ENCODE measurements at regions not wholly inside any gene's neighbourhood (a gene's known extent, or its start where the extent isn't known, plus 50 kb on each side); places are given as distances from the start of the nearest gene placed in this dataset.

GRCh38 chr10:131706476-131706875 is 194.3 kb upstream of the PPP2R2D start:
- no peak for ATAC-seq
- Mint-ChIP-seq H3K27me3 (peaks cover 6% of the 10 kb centered on the region), H3K4me1 (ENCODE audit: low read depth) (no peaks in the 10 kb centered on the region), H3K4me3 (no peak overlapping the region), H3K9me3 (peaks cover 9% of the 10 kb centered on the region), H3K36me3 (ENCODE audit: low read depth) (peaks cover 1% of the 10 kb centered on the region), H3K27ac (no peak overlapping the region)
- TF ChIP-seq CTCF (IDR thresholded peaks at IDR 0.05): no peak
- POLR2A ChIA-PET: no interaction called here
- intact Hi-C loops (cut with micrococcal nuclease): no loop called here
- DNase-seq: no peak
- CTCF ChIA-PET: no interaction called here

- no peaks in the 10 kb centered on the region for H3K4me1 Mint-ChIP-seq (ENCODE audit: low read depth)
- intact Hi-C loops (cut with micrococcal nuclease): no loop called here
- H3K36me3 Mint-ChIP-seq (ENCODE audit: low read depth): peaks cover 1% of the 10 kb centered on the region
- H3K4me3 Mint-ChIP-seq: no peak overlapping the region
- ChIA-PET POLR2A (no interaction called here), CTCF (no interaction called here)
- H3K9me3 Mint-ChIP-seq: peaks cover 9% of the 10 kb centered on the region
- ATAC-seq: no peak
- no peak overlapping the region for H3K27ac Mint-ChIP-seq
- peaks cover 6% of the 10 kb centered on the region for H3K27me3 Mint-ChIP-seq
- no peak for DNase-seq
- no peak for TF ChIP-seq CTCF (IDR thresholded peaks at IDR 0.05)
Measured at GRCh38 chr10:131706952-131707351, 193.9 kb upstream of the PPP2R2D start.

DNA sequence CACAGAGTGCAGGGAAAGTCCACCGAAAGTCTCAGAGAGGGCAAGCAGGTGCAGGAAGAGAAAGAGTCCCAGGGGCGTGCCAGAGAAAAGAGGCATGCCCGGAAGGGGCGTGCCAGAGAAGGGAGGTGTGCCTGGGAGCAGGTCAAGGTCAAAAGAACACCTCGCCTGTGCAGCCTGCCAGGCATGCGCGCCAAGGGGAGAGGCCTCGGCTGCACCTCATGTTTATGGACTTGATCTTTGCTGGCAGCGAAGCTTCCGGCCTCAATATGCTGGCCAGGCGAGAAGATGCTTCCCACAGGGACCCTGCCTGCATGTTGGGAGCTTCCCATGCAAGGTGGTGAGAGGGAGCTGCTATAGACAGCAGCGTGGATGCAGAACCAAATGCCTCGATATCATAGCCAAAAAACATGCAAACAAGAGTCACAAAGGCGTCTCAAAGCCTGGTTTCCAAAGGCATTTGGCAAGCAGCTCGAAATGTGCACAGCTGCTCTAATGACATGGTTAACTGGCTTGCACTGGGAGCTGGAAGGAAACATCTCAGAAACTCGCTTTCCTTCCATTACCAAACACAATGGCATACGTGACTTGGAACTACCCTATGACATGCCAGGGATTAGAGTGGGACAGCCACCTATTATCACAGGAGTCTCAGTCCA is 192.5 kb upstream of the PPP2R2D start:
- Mint-ChIP-seq H3K4me3 (no peak overlapping the region), H3K9me3 (peaks cover 9% of the 10 kb centered on the region), H3K27ac (no peak overlapping the region), H3K27me3 (peaks cover 6% of the 10 kb centered on the region), H3K4me1 (ENCODE audit: low read depth) (no peaks in the 10 kb centered on the region), H3K36me3 (ENCODE audit: low read depth) (peaks cover 1% of the 10 kb centered on the region)
- no peak for DNase-seq
- TF ChIP-seq CTCF (IDR thresholded peaks at IDR 0.05): no peak
- POLR2A ChIA-PET: no interaction called here
- intact Hi-C loops (cut with micrococcal nuclease): no loop called here
- no peak for ATAC-seq
- CTCF ChIA-PET: no interaction called here

DNA sequence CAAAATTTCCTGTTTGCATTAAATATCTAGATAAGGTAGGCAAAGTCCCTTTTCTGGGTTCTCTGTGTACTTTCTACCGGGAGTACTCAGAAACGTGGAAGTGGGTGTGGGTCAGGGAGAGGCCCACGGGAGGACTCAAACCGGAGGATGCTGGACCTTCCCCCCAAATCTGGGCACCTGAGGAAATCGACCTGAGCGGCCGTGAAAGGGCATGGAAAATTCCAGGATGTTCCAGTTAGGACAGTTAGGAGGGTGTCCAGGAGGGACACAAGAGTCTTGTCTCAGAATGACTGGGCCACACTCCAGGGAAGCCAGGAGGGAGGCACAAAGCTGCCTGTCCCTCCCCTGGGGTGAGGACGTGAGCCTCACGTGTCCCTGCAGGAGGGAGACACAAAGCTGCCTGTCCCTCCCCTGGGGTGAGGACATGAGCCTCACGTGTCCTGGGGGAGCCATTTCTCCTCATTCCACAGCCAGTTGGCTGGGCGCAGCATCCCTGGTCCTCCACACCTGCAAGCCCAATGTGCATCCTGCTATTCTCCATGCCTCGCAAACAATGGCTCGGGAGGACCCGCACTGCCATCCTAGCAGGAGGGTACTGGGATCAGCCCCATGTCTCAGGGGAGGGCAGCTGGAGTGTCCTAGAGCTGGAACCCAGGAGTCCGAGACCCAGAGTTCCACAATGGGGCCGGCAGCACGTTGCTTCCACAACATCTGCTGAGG is 190.5 kb upstream of the PPP2R2D start:
- ATAC-seq: no peak
- CTCF ChIA-PET: no interaction called here
- Mint-ChIP-seq H3K4me1 (ENCODE audit: low read depth) (no peaks in the 10 kb centered on the region), H3K27me3 (peaks cover 12% of the 10 kb centered on the region), H3K36me3 (ENCODE audit: low read depth) (peaks cover 1% of the 10 kb centered on the region), H3K4me3 (no peak overlapping the region), H3K27ac (no peak overlapping the region), H3K9me3 (peaks cover 9% of the 10 kb centered on the region)
- TF ChIP-seq CTCF (IDR thresholded peaks at IDR 0.05): no peak
- DNase-seq: no peak
- POLR2A ChIA-PET: no interaction called here
- intact Hi-C loops (cut with micrococcal nuclease): no loop called here

- ATAC-seq (no peak), DNase-seq (no peak)
- intact Hi-C loops (cut with micrococcal nuclease): no loop called here
- H3K36me3 Mint-ChIP-seq (ENCODE audit: low read depth): no peaks in the 10 kb centered on the region
- peaks cover 7% of the 10 kb centered on the region for H3K27me3 Mint-ChIP-seq
- ChIA-PET CTCF (no interaction called here), POLR2A (no interaction called here)
- H3K4me3 Mint-ChIP-seq: no peak overlapping the region
- H3K27ac Mint-ChIP-seq: no peak overlapping the region
- no peaks in the 10 kb centered on the region for H3K9me3 Mint-ChIP-seq
- TF ChIP-seq CTCF (IDR thresholded peaks at IDR 0.05): no peak
- H3K4me1 Mint-ChIP-seq (ENCODE audit: low read depth): peaks cover 2% of the 10 kb centered on the region
Measured at GRCh38 chr10:131722121-131722520, 178.7 kb upstream of the PPP2R2D start.
